ENCODE measurements at regions not wholly inside any gene's neighbourhood (a gene's known extent, or its start where the extent isn't known, plus 50 kb on each side); places are given as distances from the start of the nearest gene placed in this dataset.
A peak's percentile ranks its signal among the peaks of the same experiment; 100 is the strongest.

- DNase-seq: no peak
These were observed 328.5 kb upstream of the PRDM1 start for GRCh38 chr6:105757512-105758200.

- no peak for DNase-seq
These were observed 330.3 kb upstream of the PRDM1 start for GRCh38 chr6:105755885-105756284.

- peak; percentile 60 for DNase-seq
These were observed 332.4 kb upstream of the PRDM1 start for GRCh38 chr6:105753620-105754211.

GRCh38 chr6:105753207-105753606 is 332.9 kb upstream of the PRDM1 start:
- no peak for DNase-seq

- DNase-seq: no peak
These were observed 336.0 kb upstream of the PRDM1 start for GRCh38 chr6:105750089-105750488.

- DNase-seq: no peak
These were observed 337.4 kb upstream of the PRDM1 start for GRCh38 chr6:105748737-105749161.

DNA sequence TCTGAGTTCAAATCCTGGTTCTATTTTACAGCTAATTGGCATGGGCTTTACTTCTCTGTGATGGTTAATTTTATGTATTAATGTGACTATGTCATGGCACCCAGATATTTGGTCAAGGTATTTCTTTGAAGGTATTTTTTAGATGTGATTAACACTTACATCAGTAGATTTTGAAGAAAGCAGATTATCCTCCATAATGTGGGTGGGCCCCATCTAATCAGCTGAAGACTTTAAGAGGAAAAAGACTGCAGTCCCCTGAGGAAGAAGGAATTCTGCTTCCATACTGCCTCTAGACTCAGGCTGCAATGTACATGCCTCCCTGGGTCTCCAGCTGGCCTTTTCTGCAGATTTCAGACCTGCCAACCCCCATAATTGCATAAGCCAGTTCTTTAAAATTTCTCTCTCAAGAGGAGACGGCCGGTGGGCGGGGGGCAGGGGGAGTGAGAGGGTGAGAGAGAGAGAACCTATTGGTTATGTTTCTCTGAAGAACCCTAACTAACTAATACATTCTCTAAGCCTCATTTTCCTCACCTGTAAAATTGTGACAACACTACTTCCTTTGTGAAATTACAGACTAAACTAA is 338.2 kb upstream of the PRDM1 start:
- no peak for DNase-seq

DNA sequence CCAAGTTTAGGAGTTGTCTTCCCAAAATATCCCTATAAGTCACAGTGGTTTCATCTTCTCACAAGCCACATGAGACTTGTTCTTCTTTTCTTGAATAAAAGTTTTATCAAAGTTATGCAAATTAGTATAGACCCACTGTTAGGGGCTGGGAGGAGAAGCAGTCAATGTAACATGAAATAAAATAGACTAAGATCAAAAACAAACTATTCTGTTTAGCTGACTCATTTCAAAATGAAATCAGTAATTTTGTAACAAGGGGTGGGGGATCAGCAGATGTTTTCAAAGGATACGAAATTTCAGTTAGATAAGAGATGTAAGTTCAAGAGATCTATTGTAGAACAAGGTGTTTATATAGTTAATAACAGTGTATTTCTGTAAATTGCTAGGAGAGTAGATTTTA is 339.6 kb upstream of the PRDM1 start:
- no peak for DNase-seq

DNA sequence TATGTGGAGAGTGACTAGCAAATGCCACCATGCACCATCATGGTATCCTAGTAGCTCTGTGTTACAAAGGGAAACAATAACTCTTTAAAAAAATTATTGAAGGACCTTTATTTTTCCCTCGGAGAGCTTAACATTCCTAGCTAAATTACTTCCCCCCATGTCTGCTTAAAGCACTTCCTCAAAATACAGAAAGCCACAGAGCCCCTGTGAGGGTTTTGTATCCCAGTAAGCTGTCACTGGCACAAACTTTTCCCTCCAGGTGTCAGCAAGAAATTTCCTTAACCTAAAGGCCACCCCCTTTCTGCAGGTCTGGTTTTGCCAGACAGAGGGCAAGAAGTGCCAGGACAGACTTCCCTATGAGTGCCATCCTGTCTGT is 340.0 kb upstream of the PRDM1 start:
- no peak for DNase-seq

- DNase-seq: no peak
These were observed 340.5 kb upstream of the PRDM1 start for GRCh38 chr6:105745464-105746129.

GRCh38 chr6:105744815-105745214 is 341.3 kb upstream of the PRDM1 start:
- DNase-seq: no peak

DNA sequence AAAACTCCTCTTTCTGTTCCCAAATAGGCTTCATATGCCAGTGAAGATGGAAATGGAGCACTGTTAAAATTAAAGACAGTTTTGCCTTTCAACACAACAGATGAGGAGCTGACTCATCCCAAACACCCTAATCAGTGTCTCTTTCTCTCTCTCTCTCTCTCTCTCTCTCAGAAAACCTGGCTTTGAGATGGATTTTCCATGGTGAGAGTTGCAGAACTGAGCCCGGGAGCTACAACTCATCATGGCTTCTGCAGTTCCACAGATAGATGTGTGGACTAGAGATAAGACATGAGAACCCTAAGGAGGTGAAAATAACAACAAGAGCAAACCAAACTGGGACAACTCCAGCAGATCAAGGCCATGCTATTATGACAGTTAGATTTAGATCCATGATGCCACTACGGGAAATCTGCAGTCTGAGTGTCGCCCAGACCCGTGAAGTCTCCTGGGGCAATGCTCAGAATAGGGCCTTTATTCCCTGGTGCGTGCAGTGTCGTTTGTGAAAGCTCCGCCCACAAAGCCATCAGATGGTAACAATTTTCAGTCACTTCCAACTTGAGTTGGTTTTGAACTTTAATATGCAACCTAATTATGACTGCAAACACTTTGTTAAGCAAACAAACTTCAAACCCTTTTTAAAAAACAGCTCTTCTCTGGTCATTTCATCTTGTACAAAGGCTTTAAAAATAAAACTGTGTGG is 338.2 kb upstream of the PREP start:
- DNase-seq: no peak

GRCh38 chr6:105739764-105740163 is 336.9 kb upstream of the PREP start:
- DNase-seq: no peak

DNA sequence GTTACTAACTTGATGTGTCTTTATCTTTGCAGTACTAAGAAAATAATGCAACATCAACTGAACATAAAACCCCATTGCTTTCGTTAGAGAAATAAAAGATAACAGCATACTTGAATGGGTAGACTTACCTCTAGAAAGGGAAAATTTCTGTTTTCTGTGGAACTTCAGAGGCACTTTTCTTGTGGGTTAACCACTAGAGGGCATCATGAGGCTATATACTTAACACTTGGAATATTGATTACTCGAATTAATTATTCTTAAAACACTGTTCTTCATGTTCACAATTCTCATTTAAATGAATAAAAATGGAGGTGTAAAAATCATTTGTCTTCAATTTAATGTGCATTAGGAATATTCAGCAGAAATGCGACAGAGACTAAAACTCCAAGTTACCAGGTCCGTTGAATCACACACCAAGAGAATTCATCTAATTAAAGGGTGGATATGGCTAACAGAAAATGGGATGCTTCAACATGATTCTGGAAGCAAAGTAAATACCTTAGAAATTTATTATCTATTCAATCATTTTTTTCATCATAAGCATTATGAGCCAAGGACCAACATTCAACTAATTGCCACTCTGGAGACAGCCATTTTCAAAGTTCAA is 330.8 kb upstream of the PREP start:
- no peak for DNase-seq

GRCh38 chr6:105728995-105729394 is 326.1 kb upstream of the PREP start:
- no peak for DNase-seq

DNA sequence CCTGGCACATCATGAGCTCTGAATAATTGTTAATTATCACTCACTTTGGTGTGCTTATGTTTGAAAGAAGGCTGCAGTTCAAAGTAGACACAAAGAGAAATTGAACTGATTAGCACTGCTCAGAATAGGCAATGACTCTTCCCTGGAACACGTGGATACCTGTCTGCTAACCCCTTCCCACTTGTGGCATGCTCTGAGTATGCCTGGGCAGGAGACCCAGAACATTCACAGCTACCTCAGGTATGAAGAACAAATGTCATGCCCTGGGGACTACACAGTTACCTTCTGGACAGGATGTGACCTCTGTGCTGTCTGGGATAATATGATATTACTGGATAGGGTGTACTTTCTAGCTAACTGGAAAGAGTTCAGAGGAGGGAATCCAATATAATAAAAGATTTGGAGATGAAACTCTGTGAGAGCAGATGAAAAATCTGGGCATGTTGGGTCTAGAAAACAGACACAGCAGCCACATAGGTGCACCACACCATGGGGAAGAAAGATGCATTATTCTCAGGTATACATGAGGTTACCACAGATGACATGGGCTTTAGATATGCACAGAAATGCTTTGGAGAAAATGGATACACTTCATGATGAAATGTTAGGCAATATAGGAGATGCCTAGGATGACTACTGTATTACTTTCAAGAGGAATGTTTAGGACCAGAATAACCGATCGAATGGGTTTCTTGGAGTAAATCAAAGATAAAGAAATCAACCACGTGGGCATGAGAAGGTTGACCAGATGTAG is 324.2 kb upstream of the PREP start:
- no peak for DNase-seq

- no peak for DNase-seq
These were observed 312.0 kb upstream of the PREP start for GRCh38 chr6:105714846-105715245.

- no peak for DNase-seq
These were observed 310.7 kb upstream of the PREP start for GRCh38 chr6:105713474-105714118.

DNA sequence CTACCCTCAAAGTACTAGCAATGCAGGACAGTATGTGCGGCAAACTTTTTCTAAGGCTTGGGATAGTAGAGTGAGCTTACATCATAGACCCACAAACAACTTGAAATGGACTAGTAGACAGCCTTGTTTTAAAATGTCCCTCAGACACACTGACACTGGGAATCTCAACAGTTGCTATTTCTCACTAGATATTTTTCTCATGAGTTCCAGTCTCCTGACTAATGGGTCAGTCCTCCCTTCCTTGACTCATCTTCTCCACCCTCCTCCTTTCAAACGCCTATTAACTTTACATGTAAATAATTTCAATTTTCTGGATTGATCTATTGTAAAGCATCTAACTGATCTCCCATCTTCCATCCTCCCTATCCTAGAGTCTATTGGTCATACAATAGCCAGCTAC is 308.3 kb upstream of the PREP start:
- no peak for DNase-seq

DNA sequence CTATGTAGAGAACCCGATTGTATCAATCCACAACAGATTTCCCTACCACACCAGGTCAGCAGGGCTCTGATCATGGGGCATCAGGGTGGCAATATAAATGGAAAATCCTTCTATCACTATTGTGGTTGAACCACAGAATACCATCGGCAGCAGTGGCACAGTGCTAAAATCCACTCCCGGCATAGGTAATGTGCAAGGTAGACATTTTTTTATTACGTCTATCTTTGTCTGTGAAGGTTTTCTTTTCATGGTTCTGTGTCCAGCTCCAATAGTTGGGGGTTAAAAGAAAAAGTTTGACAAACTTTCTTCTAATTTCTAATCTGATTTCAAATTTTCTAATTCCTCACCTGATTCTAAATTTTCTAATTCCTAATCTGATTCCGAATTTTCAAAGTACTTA is 302.7 kb upstream of the PREP start:
- DNase-seq: no peak

GRCh38 chr6:105695461-105695860 is 292.6 kb upstream of the PREP start:
- DNase-seq: no peak
